GM12891 (cell line): ENCODE measurements at regions not wholly inside any gene's neighbourhood (a gene's known extent, or its start where the extent isn't known, plus 50 kb on each side); places are given as distances from the start of the nearest gene placed in this dataset.
"Not testable (repeated sequence)": the region's sequence is repeated elsewhere in the genome, so short reads cannot be mapped to it uniquely, and the experiment has no call there.

Source experiments
- PAX5 ChIP-seq: IDR thresholded peaks from 2 replicates; pipeline ENCODE4 v1.6.1; 2011; ENCODE audit warnings: low read length, moderate library complexity, mild to moderate bottlenecking; ENCODE audit not compliant: insufficient read depth, severe bottlenecking
- POLR2A ChIP-seq: IDR thresholded peaks from 2 replicates; pipeline ENCODE4 v1.6.1; 2011; ENCODE audit warnings: low read depth, low read length, control low read depth
- POLR2AphosphoS5 ChIP-seq: IDR thresholded peaks from 2 replicates; pipeline ENCODE4 v1.6.1; 2011; ENCODE audit warnings: low read depth, low read length, control low read depth
- POU2F2 ChIP-seq: IDR thresholded peaks from 2 replicates; pipeline ENCODE4 v1.6.1; 2011; ENCODE audit warnings: low read depth, mild to moderate bottlenecking, control low read depth, low read length, moderate library complexity
- SPI1 ChIP-seq: IDR thresholded peaks from 2 replicates; pipeline ENCODE4 v1.6.1; 2011; ENCODE audit warnings: low read depth, low read length, control low read depth
- TAF1 ChIP-seq: IDR thresholded peaks from 2 replicates; pipeline ENCODE4 v1.6.1; 2011; ENCODE audit warnings: low read depth, low read length, control low read depth

DNA sequence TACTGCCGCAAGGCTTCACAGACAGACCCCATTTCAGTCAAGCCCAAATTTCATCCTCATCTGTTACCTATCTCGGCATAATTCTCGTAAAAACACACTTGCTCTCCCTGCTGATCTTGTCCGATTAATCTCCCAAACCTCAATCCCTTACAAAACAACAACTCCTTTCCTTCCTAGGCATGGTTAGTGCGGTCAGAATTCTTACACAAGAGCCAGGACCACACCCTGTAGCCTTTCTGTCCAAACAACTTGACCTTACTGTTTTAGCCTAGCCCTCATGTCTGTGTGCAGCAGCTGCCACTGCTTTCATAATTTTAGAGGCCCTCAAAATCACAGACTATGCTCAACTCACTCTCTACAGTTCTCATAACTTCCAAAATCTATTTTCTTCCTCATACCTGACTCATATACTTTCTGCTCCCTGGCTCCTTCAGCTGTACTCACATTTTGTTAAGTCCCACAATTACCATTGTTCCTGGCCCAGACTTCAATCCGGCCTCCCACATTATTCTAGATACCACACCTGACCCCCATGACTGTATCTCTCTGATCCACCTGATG, 227.5 kb upstream of the DUSP10 start:
- not testable (repeated sequence) for TF ChIP-seq POLR2AphosphoS5, SPI1, POLR2A, TAF1, PAX5, POU2F2
